ENCODE measurements at regions not wholly inside any gene's neighbourhood (a gene's known extent, or its start where the extent isn't known, plus 50 kb on each side); places are given as distances from the start of the nearest gene placed in this dataset.

DNA sequence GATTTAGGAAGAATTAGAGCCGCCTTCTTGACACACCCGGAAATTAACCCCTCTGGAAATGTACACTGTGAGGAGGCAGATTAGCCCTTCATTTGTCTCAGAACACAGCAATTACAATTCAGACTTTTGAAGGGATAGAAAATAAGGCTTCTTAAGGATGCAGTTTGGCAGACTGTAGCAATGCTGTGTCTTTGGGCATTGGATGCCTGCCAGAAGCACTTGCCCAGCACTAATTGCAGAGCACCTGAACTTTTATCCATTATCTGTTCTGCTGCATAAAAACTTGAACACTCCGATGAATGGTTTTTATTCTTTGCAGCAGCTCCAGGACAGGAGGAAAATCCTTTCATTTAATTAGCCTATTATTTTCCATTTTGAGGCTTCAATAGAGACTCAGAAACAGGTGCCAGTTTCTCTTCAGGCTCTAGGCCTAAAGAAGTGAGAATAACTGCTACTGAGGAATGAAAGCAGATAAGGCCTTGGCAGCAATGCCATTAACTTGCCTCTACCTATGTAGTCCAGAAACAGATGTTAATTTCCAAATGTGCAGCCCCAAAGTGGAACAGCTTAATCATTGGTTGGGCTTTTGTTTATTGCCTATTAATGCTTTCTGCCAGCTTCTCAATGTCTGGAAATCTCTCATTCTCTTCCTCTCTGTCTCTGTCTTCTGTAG, 418.5 kb downstream of the NSUN3 start:
- TF ChIP-seq POLR2A (IDR thresholded peaks at IDR 0.05) = no peak
- TF ChIP-seq CTCF (IDR thresholded peaks at IDR 0.05) = no peak

Measured in transverse colon (tissue), 3 donors.